ENCODE measurements at regions not wholly inside any gene's neighbourhood (a gene's known extent, or its start where the extent isn't known, plus 50 kb on each side); places are given as distances from the start of the nearest gene placed in this dataset.

Small RNAs in the stretch of these regions (small RNA-seq; reads per million reads assigned to genes)
- gene RNU1-89P (0 reads per million in 2 experiments), gene SERF1AP1 (0 reads per million in 2 experiments)
